Nephron (organoid): ENCODE measurements at regions not wholly inside any gene's neighbourhood (a gene's known extent, or its start where the extent isn't known, plus 50 kb on each side); places are given as distances from the start of the nearest gene placed in this dataset.

Source experiments
- H3K27ac Mint-ChIP-seq, 3 experiments: 2 replicates each; pipeline ENCODE4 v1.8.0; 2020; ENCODE audit warnings: mixed read lengths in 3 of 3, mild to moderate bottlenecking in 2 of 3, moderate library complexity in 1 of 3
- H3K27me3 Mint-ChIP-seq: 2 replicates; pipeline ENCODE4 v1.8.0; 2021; ENCODE audit warnings: low read depth, mild to moderate bottlenecking, moderate library complexity, mixed read lengths
- H3K36me3 Mint-ChIP-seq: 2 replicates; pipeline ENCODE4 v1.8.0; 2020; ENCODE audit warnings: low read depth, mixed read lengths
- H3K4me1 Mint-ChIP-seq: 2 replicates; pipeline ENCODE4 v1.8.0; 2020; ENCODE audit warnings: mixed read lengths
- H3K4me3 Mint-ChIP-seq, 3 experiments: 2 replicates each; pipeline ENCODE4 v1.8.0; 2020; ENCODE audit warnings: mild to moderate bottlenecking in 3 of 3, mixed read lengths in 3 of 3, moderate library complexity in 2 of 3
- H3K9me3 Mint-ChIP-seq: 2 replicates; pipeline ENCODE4 v1.8.0; 2020; ENCODE audit warnings: mixed read lengths
- TF ChIP-seq, protein P1 (sequence below), 3 experiments: fragments of 200-600 bp; sonication (generic); IDR thresholded peaks; one replicate each; pipeline ENCODE4 v1.5.0; 2021; ENCODE audit warnings: antibody characterized with exemption in 3 of 3; ENCODE audit not compliant: unreplicated experiment in 3 of 3

DNA sequence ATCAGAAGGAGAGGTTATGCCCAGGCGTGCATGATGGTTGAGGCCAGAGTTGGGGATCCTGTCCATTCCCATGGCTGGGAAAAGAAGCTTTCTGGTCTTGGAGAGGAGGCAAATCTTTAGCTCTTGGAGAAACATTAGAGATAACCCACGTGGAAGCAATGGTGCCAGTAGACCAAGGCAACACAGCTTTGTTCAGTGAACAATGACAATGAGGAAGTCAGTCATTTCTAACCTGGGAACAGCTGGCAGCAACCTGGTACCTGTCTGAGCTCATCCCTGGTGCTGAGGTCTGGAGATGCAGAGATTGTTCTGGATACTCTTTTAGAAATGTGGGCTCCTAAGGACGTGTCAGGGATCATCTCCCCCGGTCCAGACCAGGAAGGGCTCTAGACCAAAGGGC is 76.7 kb upstream of the PAX1 start:
- Mint-ChIP-seq H3K4me1 (no peaks in the 10 kb centered on the region), H3K27ac (no peak overlapping the region), H3K9me3 (no peaks in the 10 kb centered on the region), H3K4me3 (no peak overlapping the region), H3K36me3 (no peaks in the 10 kb centered on the region), H3K27me3 (peaks cover 43% of the 10 kb centered on the region)
- TF ChIP-seq, protein P1, sequence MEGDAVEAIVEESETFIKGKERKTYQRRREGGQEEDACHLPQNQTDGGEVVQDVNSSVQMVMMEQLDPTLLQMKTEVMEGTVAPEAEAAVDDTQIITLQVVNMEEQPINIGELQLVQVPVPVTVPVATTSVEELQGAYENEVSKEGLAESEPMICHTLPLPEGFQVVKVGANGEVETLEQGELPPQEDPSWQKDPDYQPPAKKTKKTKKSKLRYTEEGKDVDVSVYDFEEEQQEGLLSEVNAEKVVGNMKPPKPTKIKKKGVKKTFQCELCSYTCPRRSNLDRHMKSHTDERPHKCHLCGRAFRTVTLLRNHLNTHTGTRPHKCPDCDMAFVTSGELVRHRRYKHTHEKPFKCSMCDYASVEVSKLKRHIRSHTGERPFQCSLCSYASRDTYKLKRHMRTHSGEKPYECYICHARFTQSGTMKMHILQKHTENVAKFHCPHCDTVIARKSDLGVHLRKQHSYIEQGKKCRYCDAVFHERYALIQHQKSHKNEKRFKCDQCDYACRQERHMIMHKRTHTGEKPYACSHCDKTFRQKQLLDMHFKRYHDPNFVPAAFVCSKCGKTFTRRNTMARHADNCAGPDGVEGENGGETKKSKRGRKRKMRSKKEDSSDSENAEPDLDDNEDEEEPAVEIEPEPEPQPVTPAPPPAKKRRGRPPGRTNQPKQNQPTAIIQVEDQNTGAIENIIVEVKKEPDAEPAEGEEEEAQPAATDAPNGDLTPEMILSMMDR (IDR thresholded peaks at IDR 0.05; ENCODE audit: unreplicated experiment in 3 of 3) = no peak

DNA sequence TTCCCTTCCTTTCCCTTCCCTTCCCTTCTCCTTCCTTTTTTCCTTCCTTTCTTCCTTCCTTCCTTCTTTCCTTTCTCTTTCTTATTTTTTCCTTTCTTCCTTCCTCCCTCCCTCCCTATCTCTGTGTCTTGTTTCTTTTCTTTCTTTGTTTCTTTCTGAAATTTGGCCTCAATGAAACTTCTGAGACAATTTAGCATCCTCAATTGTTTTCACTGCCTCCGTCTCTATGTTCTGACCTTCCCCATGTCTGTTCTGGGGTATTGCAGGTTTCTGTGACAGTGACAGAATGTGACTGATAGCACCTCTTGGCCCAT is 81.7 kb upstream of the PAX1 start:
- Mint-ChIP-seq H3K4me1 (no peaks in the 10 kb centered on the region), H3K36me3 (no peaks in the 10 kb centered on the region), H3K27me3 (peaks cover 53% of the 10 kb centered on the region), H3K9me3 (no peaks in the 10 kb centered on the region), H3K27ac (no peak overlapping the region), H3K4me3 (no peak overlapping the region)
- TF ChIP-seq, protein P1 (IDR thresholded peaks at IDR 0.05; ENCODE audit: unreplicated experiment in 3 of 3) = no peak

DNA sequence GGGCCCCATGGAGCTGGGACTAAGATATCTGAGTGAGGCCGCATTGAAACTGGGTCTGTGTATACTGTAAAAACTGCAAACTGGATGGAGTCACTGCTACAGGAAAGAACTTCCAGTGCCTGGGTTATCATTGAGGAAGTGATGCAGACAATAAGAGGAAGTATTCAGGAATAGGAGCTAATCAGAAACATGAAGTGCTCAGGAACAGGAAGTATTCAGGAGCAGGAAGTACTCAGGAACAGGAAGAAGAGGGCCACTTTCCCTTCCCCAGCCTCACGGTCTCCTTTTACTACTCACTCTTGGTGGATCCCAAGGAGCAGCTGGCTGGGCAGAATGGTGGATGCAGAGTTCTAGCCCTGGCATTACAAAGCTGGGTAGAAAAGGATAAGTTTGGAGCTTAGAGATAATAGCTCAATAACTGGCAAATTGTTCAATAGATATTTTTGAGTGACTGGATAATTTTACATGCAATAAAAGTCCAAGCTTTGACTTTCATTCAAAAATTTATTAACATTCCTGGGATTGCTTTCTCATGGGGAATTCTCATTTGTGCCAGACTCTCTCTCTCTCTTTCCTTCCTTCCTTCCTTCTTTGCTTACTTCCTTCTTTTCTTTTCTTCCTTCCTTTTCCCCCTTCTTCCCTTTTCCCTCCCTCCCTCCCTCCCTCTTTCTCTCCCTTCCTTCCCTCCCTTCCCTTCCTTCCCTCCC is 82.2 kb upstream of the PAX1 start:
- no peaks in the 10 kb centered on the region for H3K4me1 Mint-ChIP-seq

DNA sequence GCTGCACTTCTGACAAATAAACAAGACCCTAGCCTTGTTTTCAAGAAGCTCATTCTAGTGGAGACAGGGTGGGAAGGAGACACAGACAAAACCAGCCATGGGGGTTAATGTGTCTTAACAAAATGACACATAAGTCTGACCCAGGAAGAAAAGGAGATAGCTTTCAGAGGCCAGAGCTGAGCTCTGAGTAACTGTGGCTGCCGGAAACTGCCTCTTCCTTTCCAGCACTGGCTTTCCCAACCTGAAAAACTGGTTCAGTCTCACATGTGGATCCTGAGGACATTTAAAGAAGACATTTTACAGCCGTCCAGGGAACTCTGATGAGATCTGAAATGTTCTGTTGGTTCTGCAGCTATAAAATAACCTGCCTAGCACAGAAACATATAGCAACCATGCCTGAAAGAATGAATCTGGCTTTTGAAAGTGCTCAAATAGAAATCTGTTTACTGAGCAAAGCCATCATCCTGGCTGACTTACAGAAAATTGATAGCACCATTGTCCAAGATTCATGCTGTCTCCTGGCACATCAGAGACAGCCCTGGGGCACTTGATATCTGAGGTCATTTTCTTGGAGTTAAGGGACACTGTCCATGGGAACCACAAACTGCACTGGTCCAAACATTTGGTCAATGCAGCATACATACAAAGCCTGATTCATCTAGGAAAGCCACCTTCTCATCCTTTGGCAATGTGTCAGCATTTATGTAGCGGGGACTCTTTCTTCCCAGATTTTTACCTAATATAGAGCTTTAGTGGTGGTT is 83.2 kb upstream of the PAX1 start:
- Mint-ChIP-seq H3K4me3 (no peak overlapping the region), H3K36me3 (no peaks in the 10 kb centered on the region), H3K27ac (no peak overlapping the region), H3K27me3 (peaks cover 51% of the 10 kb centered on the region), H3K9me3 (no peaks in the 10 kb centered on the region), H3K4me1 (no peaks in the 10 kb centered on the region)
- TF ChIP-seq, protein P1 (IDR thresholded peaks at IDR 0.05; ENCODE audit: unreplicated experiment in 3 of 3) = no peak

More for the DNA sequence above, 82.2 kb upstream of the PAX1 start:
- no peak overlapping the region for H3K4me3 Mint-ChIP-seq
- H3K9me3 Mint-ChIP-seq = no peaks in the 10 kb centered on the region
- H3K36me3 Mint-ChIP-seq = no peaks in the 10 kb centered on the region
- no peak overlapping the region for H3K27ac Mint-ChIP-seq
- peaks cover 50% of the 10 kb centered on the region for H3K27me3 Mint-ChIP-seq
- TF ChIP-seq, protein P1 (IDR thresholded peaks at IDR 0.05; ENCODE audit: unreplicated experiment in 3 of 3) = no peak

DNA sequence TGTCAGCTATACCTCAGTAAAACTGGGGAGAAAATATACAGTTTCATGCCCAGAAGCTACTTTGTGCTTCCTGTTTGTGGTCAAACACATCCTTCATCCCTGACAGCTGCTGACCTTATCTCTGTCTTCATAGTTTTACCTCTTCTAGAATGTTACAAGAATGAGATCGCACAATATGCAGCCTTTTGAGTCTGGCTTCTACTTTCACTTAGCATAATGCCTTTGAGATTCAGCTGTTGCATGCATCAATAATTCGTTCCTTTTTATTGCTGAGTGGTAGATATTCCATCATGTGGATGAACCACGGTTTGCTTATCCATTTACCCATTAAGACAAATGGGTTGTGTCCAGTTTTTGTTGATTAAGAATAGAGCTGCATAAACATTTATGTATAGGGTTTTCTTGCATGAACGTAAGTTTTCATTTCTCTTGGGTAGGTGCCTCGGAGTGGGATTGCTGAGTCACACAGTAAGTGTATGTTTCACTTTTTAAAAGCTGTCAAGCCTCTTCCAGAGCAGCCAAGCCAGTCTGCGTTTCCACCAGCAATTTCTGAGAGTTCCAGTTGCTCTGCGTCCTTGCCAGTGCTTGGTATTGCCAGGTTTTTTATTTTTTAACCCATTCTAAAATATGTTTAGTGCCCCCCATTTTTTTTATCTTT is 86.6 kb upstream of the PAX1 start:
- H3K27ac Mint-ChIP-seq = no peak overlapping the region
- peaks cover under 1% of the 10 kb centered on the region for H3K4me1 Mint-ChIP-seq
- no peaks in the 10 kb centered on the region for H3K9me3 Mint-ChIP-seq
- TF ChIP-seq, protein P1 (IDR thresholded peaks at IDR 0.05; ENCODE audit: unreplicated experiment in 3 of 3) = no peak
- peaks cover 57% of the 10 kb centered on the region for H3K27me3 Mint-ChIP-seq
- no peaks in the 10 kb centered on the region for H3K36me3 Mint-ChIP-seq
- H3K4me3 Mint-ChIP-seq = no peak overlapping the region
